ENCODE measurements at regions not wholly inside any gene's neighbourhood (a gene's known extent, or its start where the extent isn't known, plus 50 kb on each side); places are given as distances from the start of the nearest gene placed in this dataset.

DNA sequence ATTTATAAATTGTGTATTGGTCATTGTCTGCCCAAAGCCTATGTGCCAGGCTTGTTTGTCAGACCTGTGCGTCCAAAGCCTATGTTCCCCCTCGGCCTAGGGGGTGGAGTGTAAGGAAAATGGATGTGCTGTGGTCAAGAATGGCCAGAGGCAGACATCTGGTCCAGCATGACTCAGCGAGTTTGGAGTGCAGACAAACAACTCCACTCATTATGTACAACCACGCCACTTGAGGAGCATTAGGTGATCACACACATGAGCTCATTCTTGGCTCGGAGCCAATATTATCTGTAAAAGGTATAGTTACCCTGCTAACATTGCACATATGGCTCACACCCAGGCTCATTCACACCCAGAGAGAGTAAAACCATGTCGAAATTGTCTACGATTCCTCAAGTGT is 1047.6 kb upstream of the ADGRL4 start:
- Histone ChIP-seq H4K20me1 (ENCODE audit: low read depth, low read length) (no peaks in the 10 kb centered on the region), H3F3A (ENCODE audit: insufficient read depth) (no peaks in the 10 kb centered on the region), H3K27me3 (ENCODE audit: low read length) (no peaks in the 10 kb centered on the region), H3K4me3 (ENCODE audit: insufficient read depth, low read length, poor library complexity, severe bottlenecking) (no peak overlapping the region), H3K79me2 (ENCODE audit: insufficient read depth, low read length) (no peaks in the 10 kb centered on the region), H2AFZ (ENCODE audit: low read depth, low read length, severe bottlenecking) (no peak overlapping the region), H3K9me2 (replicated peaks; ENCODE audit: insufficient read depth, low read length) (no peaks in the 10 kb centered on the region), H3K9ac (ENCODE audit: low read length) (no peak overlapping the region), H3K36me3 (ENCODE audit: low read length) (no peaks in the 10 kb centered on the region), H3K9me3 (ENCODE audit: insufficient read depth, low read length) (no peaks in the 10 kb centered on the region), H3K27ac (ENCODE audit: low read depth, low read length) (no peak overlapping the region), H3K4me2 (ENCODE audit: low read depth, low read length, poor library complexity, severe bottlenecking) (no peak overlapping the region)
- TF ChIP-seq, protein P1, sequence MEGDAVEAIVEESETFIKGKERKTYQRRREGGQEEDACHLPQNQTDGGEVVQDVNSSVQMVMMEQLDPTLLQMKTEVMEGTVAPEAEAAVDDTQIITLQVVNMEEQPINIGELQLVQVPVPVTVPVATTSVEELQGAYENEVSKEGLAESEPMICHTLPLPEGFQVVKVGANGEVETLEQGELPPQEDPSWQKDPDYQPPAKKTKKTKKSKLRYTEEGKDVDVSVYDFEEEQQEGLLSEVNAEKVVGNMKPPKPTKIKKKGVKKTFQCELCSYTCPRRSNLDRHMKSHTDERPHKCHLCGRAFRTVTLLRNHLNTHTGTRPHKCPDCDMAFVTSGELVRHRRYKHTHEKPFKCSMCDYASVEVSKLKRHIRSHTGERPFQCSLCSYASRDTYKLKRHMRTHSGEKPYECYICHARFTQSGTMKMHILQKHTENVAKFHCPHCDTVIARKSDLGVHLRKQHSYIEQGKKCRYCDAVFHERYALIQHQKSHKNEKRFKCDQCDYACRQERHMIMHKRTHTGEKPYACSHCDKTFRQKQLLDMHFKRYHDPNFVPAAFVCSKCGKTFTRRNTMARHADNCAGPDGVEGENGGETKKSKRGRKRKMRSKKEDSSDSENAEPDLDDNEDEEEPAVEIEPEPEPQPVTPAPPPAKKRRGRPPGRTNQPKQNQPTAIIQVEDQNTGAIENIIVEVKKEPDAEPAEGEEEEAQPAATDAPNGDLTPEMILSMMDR (IDR thresholded peaks at IDR 0.05; ENCODE audit: insufficient read depth, low read length, poor library complexity, severe bottlenecking) = no peak
- no peak for TF ChIP-seq EZH2phosphoT487 (conservative IDR thresholded peaks at IDR 0.05; ENCODE audit: low read length)

DNA sequence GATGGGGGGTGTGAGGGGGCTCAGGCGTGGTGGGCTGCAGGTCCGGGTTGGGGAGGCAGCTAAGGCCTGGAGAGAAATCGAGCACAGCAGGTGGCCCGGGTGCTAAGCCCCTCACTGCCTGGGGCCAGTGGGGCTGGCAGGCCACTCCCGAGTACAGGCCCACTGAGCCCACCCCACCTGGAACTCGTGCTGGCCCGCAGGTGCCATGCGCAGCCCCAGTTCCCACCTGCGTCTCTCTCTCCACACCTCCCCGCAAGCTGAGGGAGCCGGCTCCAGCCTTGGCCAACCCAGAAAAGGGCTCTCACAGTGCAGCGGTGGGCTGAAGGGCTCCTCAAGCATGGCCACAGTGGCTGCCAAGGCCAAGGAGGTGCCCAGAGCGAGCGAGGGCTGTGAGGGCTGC is 1047.1 kb upstream of the ADGRL4 start:
- H3K9me3 ChIP-seq (ENCODE audit: insufficient read depth, low read length) = no peaks in the 10 kb centered on the region

DNA sequence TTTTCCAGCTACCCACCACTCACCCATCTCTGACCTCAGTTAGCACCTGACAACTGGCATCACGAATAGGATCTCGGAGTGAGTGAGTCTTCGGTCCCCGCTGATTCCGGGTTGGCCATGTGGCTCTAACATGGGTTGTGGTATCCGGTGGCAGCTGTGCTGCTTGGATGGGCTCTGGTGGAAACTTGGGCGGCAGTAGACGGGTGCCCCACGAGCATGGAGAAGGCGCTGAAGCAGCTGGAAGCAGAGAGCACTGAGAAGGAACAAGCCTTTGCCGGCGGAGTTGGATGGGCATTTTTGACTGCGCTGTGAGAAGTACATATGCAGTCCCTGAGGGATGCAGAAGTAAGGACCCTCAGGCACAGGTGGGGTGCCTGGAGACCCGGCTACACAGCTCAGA is 1044.0 kb upstream of the ADGRL4 start:
- H4K20me1 ChIP-seq (ENCODE audit: low read depth, low read length) = no peaks in the 10 kb centered on the region
- H3K9me3 ChIP-seq (ENCODE audit: insufficient read depth, low read length) = no peaks in the 10 kb centered on the region
- H2AFZ ChIP-seq (ENCODE audit: low read depth, low read length, severe bottlenecking) = no peak overlapping the region
- H3K27me3 ChIP-seq (ENCODE audit: low read length) = no peaks in the 10 kb centered on the region
- no peak overlapping the region for H3K9ac ChIP-seq (ENCODE audit: low read length)
- no peaks in the 10 kb centered on the region for H3K36me3 ChIP-seq (ENCODE audit: low read length)
- H3K4me3 ChIP-seq (ENCODE audit: insufficient read depth, low read length, poor library complexity, severe bottlenecking) = no peak overlapping the region
- H3F3A ChIP-seq (ENCODE audit: insufficient read depth) = no peaks in the 10 kb centered on the region
- no peaks in the 10 kb centered on the region for H3K9me2 ChIP-seq (replicated peaks; ENCODE audit: insufficient read depth, low read length)
- no peak overlapping the region for H3K4me2 ChIP-seq (ENCODE audit: low read depth, low read length, poor library complexity, severe bottlenecking)
- no peaks in the 10 kb centered on the region for H3K79me2 ChIP-seq (ENCODE audit: insufficient read depth, low read length)
- no peak overlapping the region for H3K27ac ChIP-seq (ENCODE audit: low read depth, low read length)
- TF ChIP-seq, protein P1 (IDR thresholded peaks at IDR 0.05; ENCODE audit: insufficient read depth, low read length, poor library complexity, severe bottlenecking) = no peak
- TF ChIP-seq EZH2phosphoT487 (conservative IDR thresholded peaks at IDR 0.05; ENCODE audit: low read length) = no peak

More for the DNA sequence above, 1047.1 kb upstream of the ADGRL4 start:
- Histone ChIP-seq H3K9ac (ENCODE audit: low read length) (no peak overlapping the region), H2AFZ (ENCODE audit: low read depth, low read length, severe bottlenecking) (no peak overlapping the region), H3F3A (ENCODE audit: insufficient read depth) (no peaks in the 10 kb centered on the region), H3K27me3 (ENCODE audit: low read length) (no peaks in the 10 kb centered on the region), H3K27ac (ENCODE audit: low read depth, low read length) (no peak overlapping the region), H3K4me3 (ENCODE audit: insufficient read depth, low read length, poor library complexity, severe bottlenecking) (no peak overlapping the region), H3K79me2 (ENCODE audit: insufficient read depth, low read length) (no peaks in the 10 kb centered on the region), H3K9me2 (replicated peaks; ENCODE audit: insufficient read depth, low read length) (no peaks in the 10 kb centered on the region), H4K20me1 (ENCODE audit: low read depth, low read length) (no peaks in the 10 kb centered on the region), H3K36me3 (ENCODE audit: low read length) (no peaks in the 10 kb centered on the region), H3K4me2 (ENCODE audit: low read depth, low read length, poor library complexity, severe bottlenecking) (no peak overlapping the region)
- TF ChIP-seq, protein P1 (IDR thresholded peaks at IDR 0.05; ENCODE audit: insufficient read depth, low read length, poor library complexity, severe bottlenecking) = no peak
- no peak for TF ChIP-seq EZH2phosphoT487 (conservative IDR thresholded peaks at IDR 0.05; ENCODE audit: low read length)

All from SU-DHL-6 (cell line).